ENCODE measurements at regions not wholly inside any gene's neighbourhood (a gene's known extent, or its start where the extent isn't known, plus 50 kb on each side); places are given as distances from the start of the nearest gene placed in this dataset.

DNA sequence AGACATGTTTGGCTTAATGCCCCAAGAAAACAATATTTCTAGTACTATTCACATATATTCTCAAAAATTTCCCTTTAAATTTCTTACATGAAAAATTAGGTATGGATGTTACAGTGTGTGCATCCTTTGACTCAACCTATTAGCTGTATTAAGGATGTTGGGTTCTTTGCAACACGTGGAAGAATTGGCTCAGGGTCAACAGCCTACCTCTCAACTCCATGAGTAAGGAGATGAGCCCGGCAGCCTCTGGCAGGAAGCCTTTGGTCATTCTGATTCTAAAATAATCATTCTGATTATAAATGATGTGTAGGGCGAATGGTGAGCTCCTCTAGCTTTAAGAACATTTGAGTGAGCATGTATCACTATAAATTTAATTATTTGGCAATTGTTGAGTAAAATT lies 148.0 kb upstream of the WDFY3 start:
- POLR2A ChIA-PET, result interaction anchor here (0.6 kb wide), 1 partner anchor 179 kb away, joined by 3 read pairs; no protein-coding TSS in a partner anchor
- WGBS (ENCODE audit: insufficient coverage, low coverage, missing lambda C conversion rate), result 0% methylated on average over 3 of the region's 3 CpGs
- BruUV-seq (replicated peaks), result no TSS peak
- H3K79me2 ChIP-seq (ENCODE audit: control insufficient read depth, insufficient read depth, low read length), result no peaks in the 10 kb centered on the region
- H3K36me3 ChIP-seq (ENCODE audit: control insufficient read depth, insufficient read depth, low read length), result no peaks in the 10 kb centered on the region
- no peak overlapping the region for H3K27ac ChIP-seq (ENCODE audit: extremely low read depth, low read depth, low read length)
- CTCF ChIA-PET (ENCODE audit: low intra/inter-chr PET ratio), result no interaction called here
- DNase-seq (ENCODE audit: extremely low read depth in 1 of 4, low spot score in 3 of 4) (no peak), ATAC-seq (no peak), FAIRE-seq (no peak)
- no peak overlapping the region for H3K9ac ChIP-seq (ENCODE audit: insufficient read depth in 1 of 2, low read depth in 2 of 2, low read length in 2 of 2)
- H3K4me1 ChIP-seq (replicated peaks in 1 of 2; ENCODE audit: control insufficient read depth in 2 of 2, insufficient read depth in 2 of 2, low read length in 2 of 2), result no peaks in the 10 kb centered on the region
- no peak overlapping the region for H2AFZ ChIP-seq (ENCODE audit: low read depth, low read length)
- no peak overlapping the region for H3K4me3 ChIP-seq
- in situ Hi-C loops (cut with MboI) (no loop called here), intact Hi-C loops (cut with micrococcal nuclease) (no loop called here)
- H3K4me2 ChIP-seq (ENCODE audit: insufficient read depth, low read length), result no peak overlapping the region
- no peaks in the 10 kb centered on the region for H3K9me1 ChIP-seq (ENCODE audit: control insufficient read depth, insufficient read depth, low read length)
- TF ChIP-seq BDP1 (IDR thresholded peaks at IDR 0.05; ENCODE audit: insufficient read depth, insufficient read length), result no peak
- TF ChIP-seq ZNF146 (CRISPR knock-in tag; IDR thresholded peaks at IDR 0.05; ENCODE audit: unreplicated experiment), result no peak
- no peaks in the 10 kb centered on the region for H3K9me3 ChIP-seq (replicated peaks; ENCODE audit: control insufficient read depth, insufficient read depth, low read depth, low read length)
- no peaks in the 10 kb centered on the region for H4K20me1 ChIP-seq (replicated peaks; ENCODE audit: control insufficient read depth, insufficient read depth, low read length)
- 0 out of 5 replicates have a peak, but pooled peaks cover 0 to 2% of the 10 kb centered on the region in 2 experiments for H3K27me3 ChIP-seq (ENCODE audit: control insufficient read depth in 2 of 2, insufficient read depth in 2 of 2, low read length in 2 of 2)

DNA sequence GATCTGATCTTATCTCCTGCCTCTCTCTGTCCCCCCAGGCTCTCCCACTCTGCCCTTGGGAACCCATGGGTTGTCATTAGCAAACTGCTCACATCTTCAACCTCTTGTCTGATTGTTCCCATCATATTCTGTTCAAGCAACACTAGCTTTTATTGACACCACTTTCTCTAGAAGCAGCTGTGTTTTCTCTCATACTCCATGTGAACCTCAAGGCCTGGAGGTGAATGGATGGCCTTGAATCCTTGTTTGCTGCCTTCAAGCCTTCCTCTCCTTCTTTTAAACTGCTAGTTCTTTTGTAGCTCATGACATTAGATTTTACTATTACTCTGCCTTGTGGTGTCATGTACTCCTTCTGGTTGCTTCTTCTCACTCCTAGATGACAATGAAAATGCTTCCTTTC lies 149.5 kb upstream of the WDFY3 start:
- Histone ChIP-seq H3K4me1 (replicated peaks in 1 of 2; ENCODE audit: control insufficient read depth in 2 of 2, insufficient read depth in 2 of 2, low read length in 2 of 2) (no peaks in the 10 kb centered on the region), H3K9me3 (replicated peaks; ENCODE audit: control insufficient read depth, insufficient read depth, low read depth, low read length) (no peaks in the 10 kb centered on the region), H4K20me1 (replicated peaks; ENCODE audit: control insufficient read depth, insufficient read depth, low read length) (no peaks in the 10 kb centered on the region), H3K9me1 (ENCODE audit: control insufficient read depth, insufficient read depth, low read length) (no peaks in the 10 kb centered on the region), H3K9ac (ENCODE audit: insufficient read depth in 1 of 2, low read depth in 2 of 2, low read length in 2 of 2) (no peak overlapping the region), H3K4me3 (no peak overlapping the region), H3K36me3 (ENCODE audit: control insufficient read depth, insufficient read depth, low read length) (no peaks in the 10 kb centered on the region), H3K79me2 (ENCODE audit: control insufficient read depth, insufficient read depth, low read length) (no peaks in the 10 kb centered on the region), H3K27me3 (ENCODE audit: control insufficient read depth in 2 of 2, insufficient read depth in 2 of 2, low read length in 2 of 2) (no peaks in the 10 kb centered on the region), H3K4me2 (ENCODE audit: insufficient read depth, low read length) (no peak overlapping the region), H2AFZ (ENCODE audit: low read depth, low read length) (no peak overlapping the region), H3K27ac (ENCODE audit: extremely low read depth, low read depth, low read length) (no peak overlapping the region)
- ChIA-PET CTCF (ENCODE audit: low intra/inter-chr PET ratio) (no interaction called here), POLR2A (interaction anchor here (0.5 kb wide), 1 partner anchor 185 kb away, joined by 4 read pairs; no protein-coding TSS in a partner anchor)
- no TSS peak for BruUV-seq (replicated peaks)
- intact Hi-C loops (cut with micrococcal nuclease), result no loop called here
- no peak for DNase-seq (ENCODE audit: extremely low read depth in 1 of 4, low spot score in 3 of 4)
- no peak for ATAC-seq
- in situ Hi-C loops (cut with MboI), result no loop called here
- no peak for TF ChIP-seq ZNF121 (CRISPR knock-in tag; conservative IDR thresholded peaks at IDR 0.05)
- TF ChIP-seq, protein P1, sequence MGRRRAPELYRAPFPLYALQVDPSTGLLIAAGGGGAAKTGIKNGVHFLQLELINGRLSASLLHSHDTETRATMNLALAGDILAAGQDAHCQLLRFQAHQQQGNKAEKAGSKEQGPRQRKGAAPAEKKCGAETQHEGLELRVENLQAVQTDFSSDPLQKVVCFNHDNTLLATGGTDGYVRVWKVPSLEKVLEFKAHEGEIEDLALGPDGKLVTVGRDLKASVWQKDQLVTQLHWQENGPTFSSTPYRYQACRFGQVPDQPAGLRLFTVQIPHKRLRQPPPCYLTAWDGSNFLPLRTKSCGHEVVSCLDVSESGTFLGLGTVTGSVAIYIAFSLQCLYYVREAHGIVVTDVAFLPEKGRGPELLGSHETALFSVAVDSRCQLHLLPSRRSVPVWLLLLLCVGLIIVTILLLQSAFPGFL (CRISPR knock-in tag; IDR thresholded peaks at IDR 0.05), result no peak
- no peak for TF ChIP-seq SP2 (IDR thresholded peaks at IDR 0.05; ENCODE audit: extremely low read depth, low read depth, low read length, poor library complexity, severe bottlenecking)
- no peak for TF ChIP-seq IRF2 (CRISPR knock-in tag; IDR thresholded peaks at IDR 0.05)
- TF ChIP-seq, protein P2, sequence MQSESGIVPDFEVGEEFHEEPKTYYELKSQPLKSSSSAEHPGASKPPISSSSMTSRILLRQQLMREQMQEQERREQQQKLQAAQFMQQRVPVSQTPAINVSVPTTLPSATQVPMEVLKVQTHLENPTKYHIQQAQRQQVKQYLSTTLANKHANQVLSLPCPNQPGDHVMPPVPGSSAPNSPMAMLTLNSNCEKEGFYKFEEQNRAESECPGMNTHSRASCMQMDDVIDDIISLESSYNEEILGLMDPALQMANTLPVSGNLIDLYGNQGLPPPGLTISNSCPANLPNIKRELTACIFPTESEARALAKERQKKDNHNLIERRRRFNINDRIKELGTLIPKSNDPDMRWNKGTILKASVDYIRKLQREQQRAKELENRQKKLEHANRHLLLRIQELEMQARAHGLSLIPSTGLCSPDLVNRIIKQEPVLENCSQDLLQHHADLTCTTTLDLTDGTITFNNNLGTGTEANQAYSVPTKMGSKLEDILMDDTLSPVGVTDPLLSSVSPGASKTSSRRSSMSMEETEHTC (IDR thresholded peaks at IDR 0.05), result no peak
- no peak for FAIRE-seq

Data from K562 (cell line).